ENCODE measurements at regions not wholly inside any gene's neighbourhood (a gene's known extent, or its start where the extent isn't known, plus 50 kb on each side); places are given as distances from the start of the nearest gene placed in this dataset.

DNA sequence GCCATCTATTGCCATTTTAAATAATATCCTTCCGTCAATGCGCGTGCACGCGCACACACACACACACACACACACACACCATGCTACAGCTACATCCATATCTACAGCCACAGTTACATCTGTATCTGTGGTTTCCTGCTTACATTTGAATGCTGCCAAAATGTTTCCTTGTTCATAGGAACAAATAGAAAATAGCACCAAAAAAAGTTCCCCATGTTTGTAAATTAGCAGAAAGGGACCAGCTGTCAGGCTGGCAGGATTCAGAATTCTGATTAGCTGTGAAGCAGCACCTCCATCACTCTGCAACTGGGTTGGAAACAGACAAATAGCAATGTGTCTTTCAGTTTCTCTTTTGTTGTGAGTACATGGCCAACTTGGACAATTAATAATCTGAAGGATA, 601.5 kb downstream of the IRX1 start:
- no peak overlapping the region for H2BK20ac ChIP-seq (ENCODE audit: low read depth, low read length, poor library complexity, severe bottlenecking)
- H4K8ac ChIP-seq (replicated peaks; ENCODE audit: insufficient read length, low read depth, low read length), result no peak overlapping the region
- no peak overlapping the region for H3T11ph ChIP-seq (ENCODE audit: low read length)
- H2BK120ac ChIP-seq (ENCODE audit: low read depth, low read length, poor library complexity, severe bottlenecking), result no peak overlapping the region
- H3K4me1 ChIP-seq (ENCODE audit: insufficient read depth, low read length), result peaks cover 10% of the 10 kb centered on the region; the same call in 1 of the 2 replicates
- H4K20me1 ChIP-seq (ENCODE audit: control insufficient read depth, insufficient read depth, insufficient read length), result no peaks in the 10 kb centered on the region
- no CpG with 5 or more reads among the region's 5 CpGs for WGBS (ENCODE audit: extremely low coverage, insufficient read length, low lambda C conversion rate)
- no peak overlapping the region for H3K4ac ChIP-seq (ENCODE audit: low read depth, low read length)
- H3K27ac ChIP-seq (ENCODE audit: insufficient read length, low read depth, low read length), result no peak overlapping the region
- Mint-ChIP-seq H3K4me3 (no peak overlapping the region), H3K9me3 (no peaks in the 10 kb centered on the region; a peak in 1 of 5 replicates), H3K4me1 (peaks cover 45 to 53% of the 10 kb centered on the region in 2 experiments), H3K27me3 (ENCODE audit: low read depth) (0 out of 2 replicates have a peak, but pooled peaks cover 2% of the 10 kb centered on the region), H3K36me3 (ENCODE audit: insufficient read depth in 1 of 3, low read depth in 3 of 3) (no peaks in the 10 kb centered on the region), H3K27ac (no peak overlapping the region)
- H3K4me2 ChIP-seq (ENCODE audit: insufficient read depth, insufficient read length, low read length), result no peak overlapping the region
- H3K14ac ChIP-seq (ENCODE audit: insufficient read depth, low read length), result no peak overlapping the region
- H3K23me2 ChIP-seq (ENCODE audit: insufficient read length, low read depth, low read length, poor library complexity, severe bottlenecking), result no peaks in the 10 kb centered on the region
- H4K91ac ChIP-seq (ENCODE audit: insufficient read length, low read depth, low read length), result no peak overlapping the region
- no peaks in the 10 kb centered on the region for H3K79me1 ChIP-seq (ENCODE audit: insufficient read depth, low read depth, low read length, poor library complexity, severe bottlenecking)
- no peak overlapping the region for H3K56ac ChIP-seq (ENCODE audit: insufficient read length, low read depth, low read length)
- no peaks in the 10 kb centered on the region for H3K79me2 ChIP-seq (ENCODE audit: insufficient read depth, low read length)
- no peak overlapping the region for H4K5ac ChIP-seq (ENCODE audit: insufficient read length, low read depth, low read length)
- H2BK5ac ChIP-seq (ENCODE audit: insufficient read length, low read length), result no peak overlapping the region
- no peak overlapping the region for H3K9ac ChIP-seq (ENCODE audit: extremely low read depth, insufficient read length, low read length)
- H3K27me3 ChIP-seq (ENCODE audit: insufficient read depth, low read length), result no peaks in the 10 kb centered on the region
- no peak overlapping the region for H2BK12ac ChIP-seq (ENCODE audit: insufficient read length, low read depth, low read length)
- TF ChIP-seq, protein P1, sequence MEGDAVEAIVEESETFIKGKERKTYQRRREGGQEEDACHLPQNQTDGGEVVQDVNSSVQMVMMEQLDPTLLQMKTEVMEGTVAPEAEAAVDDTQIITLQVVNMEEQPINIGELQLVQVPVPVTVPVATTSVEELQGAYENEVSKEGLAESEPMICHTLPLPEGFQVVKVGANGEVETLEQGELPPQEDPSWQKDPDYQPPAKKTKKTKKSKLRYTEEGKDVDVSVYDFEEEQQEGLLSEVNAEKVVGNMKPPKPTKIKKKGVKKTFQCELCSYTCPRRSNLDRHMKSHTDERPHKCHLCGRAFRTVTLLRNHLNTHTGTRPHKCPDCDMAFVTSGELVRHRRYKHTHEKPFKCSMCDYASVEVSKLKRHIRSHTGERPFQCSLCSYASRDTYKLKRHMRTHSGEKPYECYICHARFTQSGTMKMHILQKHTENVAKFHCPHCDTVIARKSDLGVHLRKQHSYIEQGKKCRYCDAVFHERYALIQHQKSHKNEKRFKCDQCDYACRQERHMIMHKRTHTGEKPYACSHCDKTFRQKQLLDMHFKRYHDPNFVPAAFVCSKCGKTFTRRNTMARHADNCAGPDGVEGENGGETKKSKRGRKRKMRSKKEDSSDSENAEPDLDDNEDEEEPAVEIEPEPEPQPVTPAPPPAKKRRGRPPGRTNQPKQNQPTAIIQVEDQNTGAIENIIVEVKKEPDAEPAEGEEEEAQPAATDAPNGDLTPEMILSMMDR (conservative IDR thresholded peaks at IDR 0.05), result no peak
- H2AK5ac ChIP-seq (ENCODE audit: insufficient read length, low read length), result no peak overlapping the region
- no peak overlapping the region for H2AFZ ChIP-seq (ENCODE audit: low read length)
- H3K23ac ChIP-seq (ENCODE audit: insufficient read length, low read depth, low read length), result no peak overlapping the region
- DNase-seq, result no peak
- H2BK15ac ChIP-seq (ENCODE audit: low read depth, low read length), result no peak overlapping the region
- no peaks in the 10 kb centered on the region for H3K9me3 ChIP-seq (ENCODE audit: control insufficient read depth, low read depth, low read length)
- no peak overlapping the region for H3K18ac ChIP-seq (ENCODE audit: insufficient read length, low read depth, low read length)

All from H9 (cell line).